Caco-2 (cell line): ENCODE measurements at regions not wholly inside any gene's neighbourhood (a gene's known extent, or its start where the extent isn't known, plus 50 kb on each side); places are given as distances from the start of the nearest gene placed in this dataset.

ENCODE experiments used
- BruUV-seq: library from RNA; stranded (reverse); fragments of 400-500 nt; replicated peaks from 2 replicates; lab custom pipeline; 2021; lab: Mats Ljungman, UMichigan
- CTCF ChIA-PET: fragments of 300-600 bp; sonication (Branson Sonifier 250); formaldehyde crosslinking; loops from one replicate; lab custom pipeline; 2022; ENCODE audit warnings: antibody characterized with exemption; lab: Charles Lee
- POLR2A ChIA-PET: fragments of 300-600 bp; sonication (Branson Sonifier 250); formaldehyde crosslinking; loops from one replicate; lab custom pipeline; 2022; ENCODE audit warnings: antibody characterized with exemption; lab: Charles Lee
- DNase-seq, 2 experiments: peaks; one replicate each; pipeline versions ENCODE4 v3.0.0 to v3.0.0-alpha.2; 2020 to 2022
- H3K27me3 ChIP-seq: replicated peaks from 2 replicates; pipeline ENCODE4 v1.6.0; 2011; ENCODE audit warnings: low read length; ENCODE audit not compliant: control insufficient read depth, insufficient read depth
- H3K36me3 ChIP-seq: 2 replicates; pipeline ENCODE4 v1.5.1; 2011; ENCODE audit warnings: low read length; ENCODE audit not compliant: control insufficient read depth, insufficient read depth
- H3K4me1 ChIP-seq: fragments of 250-450 bp; sonication (Bioruptor Pico); 2 replicates; pipeline ENCODE4 v1.5.1; 2020; ENCODE audit warnings: mild to moderate bottlenecking
- H3K4me3 ChIP-seq: 2 replicates; pipeline ENCODE4 v1.5.1; 2011; ENCODE audit warnings: low read depth, mild to moderate bottlenecking, control low read depth, low read length
- H3K9me3 ChIP-seq: fragments of 250-450 bp; sonication (Bioruptor Pico); 2 replicates; pipeline ENCODE4 v1.5.1; 2020; ENCODE audit warnings: mild to moderate bottlenecking, moderate library complexity
- H3K27ac Mint-ChIP-seq: one replicate; pipeline ENCODE4 v1.8.0; 2022; ENCODE audit warnings: mixed read lengths; ENCODE audit not compliant: unreplicated experiment
- H3K27me3 Mint-ChIP-seq: one replicate; pipeline ENCODE4 v1.8.0; 2022; ENCODE audit warnings: mixed read lengths; ENCODE audit not compliant: insufficient read depth, unreplicated experiment
- H3K36me3 Mint-ChIP-seq: one replicate; pipeline ENCODE4 v1.8.0; 2022; ENCODE audit warnings: mild to moderate bottlenecking, mixed read lengths; ENCODE audit not compliant: insufficient read depth, unreplicated experiment
- H3K4me1 Mint-ChIP-seq: one replicate; pipeline ENCODE4 v1.8.0; 2022; ENCODE audit warnings: low read depth, mixed read lengths; ENCODE audit not compliant: unreplicated experiment
- H3K4me3 Mint-ChIP-seq: one replicate; pipeline ENCODE4 v1.8.0; 2022; ENCODE audit warnings: mild to moderate bottlenecking, moderate library complexity, mixed read lengths; ENCODE audit not compliant: unreplicated experiment
- H3K9me3 Mint-ChIP-seq: one replicate; pipeline ENCODE4 v1.8.0; 2022; ENCODE audit warnings: mixed read lengths; ENCODE audit not compliant: unreplicated experiment
- CTCF ChIP-seq, 2 experiments: fragments of 200-600 bp in 1 of 2; IDR thresholded peaks; 1 replicate in 1 of 2; 2 replicates in 1 of 2; pipeline versions ENCODE4 v1.5.1 to v1.8.0; 2011 to 2022; ENCODE audit warnings: antibody characterized with exemption in 1 of 2, control low read depth in 1 of 2, inconsistent platforms in 1 of 2, low read depth in 1 of 2, low read length in 1 of 2, mild to moderate bottlenecking in 1 of 2, moderate library complexity in 1 of 2; ENCODE audit not compliant: insufficient read depth in 1 of 2, severe bottlenecking in 1 of 2, unreplicated experiment in 1 of 2
- intact Hi-C: fragments of 100-400 bp; cut with micrococcal nuclease; formaldehyde crosslinking; loops from one replicate; pipeline ENCODE4 v1.10.0; 2022; ENCODE audit not compliant: unreplicated experiment

DNA sequence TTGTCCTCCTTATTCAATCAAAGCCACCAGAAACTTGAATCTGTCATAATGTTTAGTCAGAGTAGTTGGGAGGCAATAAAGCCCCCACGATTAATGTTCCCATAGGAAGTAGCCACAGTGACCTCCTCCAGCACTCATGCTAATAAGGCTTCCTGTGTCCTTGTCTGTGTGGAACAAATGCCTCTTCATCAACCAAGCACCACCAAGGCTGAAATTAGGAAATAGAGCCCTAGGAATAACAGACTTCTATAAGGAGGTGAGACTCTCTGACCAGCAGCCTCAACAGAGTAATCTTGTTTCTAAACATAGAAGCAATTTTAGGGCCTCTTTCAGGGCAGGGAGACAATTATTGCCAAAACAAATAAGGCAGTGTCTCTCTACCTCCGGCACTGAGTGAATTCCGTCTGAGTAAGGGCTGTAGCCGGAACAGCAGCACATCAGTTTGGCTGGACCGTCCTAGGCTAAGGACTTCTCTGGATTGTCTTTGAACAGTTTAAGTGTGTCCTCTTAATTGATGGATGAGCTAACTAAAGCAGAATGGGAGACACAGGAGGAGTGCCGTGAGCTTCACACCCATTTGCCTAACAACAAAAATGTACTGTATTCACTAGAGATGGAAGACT, 329.2 kb upstream of the HAND2 start:
- no peak overlapping the region for H3K4me3 ChIP-seq
- Mint-ChIP-seq H3K4me3 (no peak overlapping the region), H3K4me1 (no peaks in the 10 kb centered on the region), H3K9me3 (peaks cover 14% of the 10 kb centered on the region), H3K36me3 (no peaks in the 10 kb centered on the region), H3K27me3 (peaks cover 10% of the 10 kb centered on the region), H3K27ac (no peak overlapping the region)
- intact Hi-C loops, result loop anchor here (10.0 kb wide), 1 partner anchor 296 kb away; no protein-coding TSS in a partner anchor
- no TSS peak for BruUV-seq
- ChIA-PET POLR2A (no interaction called here), CTCF (no interaction called here)
- no peaks in the 10 kb centered on the region for H3K4me1 ChIP-seq
- H3K36me3 ChIP-seq, result no peaks in the 10 kb centered on the region
- no peaks in the 10 kb centered on the region for H3K9me3 ChIP-seq
- no peaks in the 10 kb centered on the region for H3K27me3 ChIP-seq
- DNase-seq, result no peak
- no peak for TF ChIP-seq CTCF (IDR thresholded peaks at IDR 0.05; ENCODE audit: insufficient read depth in 1 of 2, low read depth in 1 of 2, low read length in 1 of 2, severe bottlenecking in 1 of 2, unreplicated experiment in 1 of 2)

- peaks cover 14% of the 10 kb centered on the region for H3K9me3 Mint-ChIP-seq
- no peak for DNase-seq
- TF ChIP-seq CTCF (IDR thresholded peaks at IDR 0.05; ENCODE audit: insufficient read depth in 1 of 2, low read depth in 1 of 2, low read length in 1 of 2, severe bottlenecking in 1 of 2, unreplicated experiment in 1 of 2), result no peak
- H3K4me1 Mint-ChIP-seq, result no peaks in the 10 kb centered on the region
- no peak overlapping the region for H3K27ac Mint-ChIP-seq
- ChIA-PET POLR2A (no interaction called here), CTCF (no interaction called here)
- H3K4me1 ChIP-seq, result no peaks in the 10 kb centered on the region
- H3K27me3 Mint-ChIP-seq, result peaks cover 10% of the 10 kb centered on the region
- no peaks in the 10 kb centered on the region for H3K36me3 ChIP-seq
- H3K4me3 ChIP-seq, result no peak overlapping the region
- no peaks in the 10 kb centered on the region for H3K36me3 Mint-ChIP-seq
- H3K4me3 Mint-ChIP-seq, result no peak overlapping the region
- H3K27me3 ChIP-seq, result no peaks in the 10 kb centered on the region
- BruUV-seq, result no TSS peak
- no peaks in the 10 kb centered on the region for H3K9me3 ChIP-seq
- intact Hi-C loops, result loop anchor here (10.0 kb wide), 1 partner anchor 296 kb away; no protein-coding TSS in a partner anchor
Observed at GRCh38 chr4:173858471-173858870, 328.4 kb upstream of the HAND2 start.

DNA sequence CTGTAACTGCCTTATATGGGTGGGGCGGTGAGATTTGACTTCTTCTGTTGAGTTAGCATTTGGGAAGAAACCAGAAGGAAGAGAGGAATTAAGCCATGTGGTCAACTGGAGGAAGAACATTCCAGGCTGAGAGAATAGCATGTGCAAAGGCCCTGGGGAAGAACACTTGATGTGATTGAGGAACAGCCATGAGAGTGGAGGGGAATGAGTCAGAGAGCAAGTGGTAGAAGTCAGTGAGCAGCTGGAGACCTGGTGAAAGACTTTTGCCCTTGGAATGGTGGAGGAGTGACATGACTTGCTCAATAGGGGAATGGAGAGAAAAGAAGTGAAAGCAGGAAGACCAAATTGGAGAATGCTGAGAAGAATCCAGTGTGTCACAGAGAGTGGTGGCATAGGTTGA, 327.8 kb upstream of the HAND2 start:
- Mint-ChIP-seq H3K4me3 (no peak overlapping the region), H3K27me3 (peaks cover 10% of the 10 kb centered on the region), H3K9me3 (peaks cover 14% of the 10 kb centered on the region), H3K36me3 (no peaks in the 10 kb centered on the region), H3K27ac (no peak overlapping the region), H3K4me1 (no peaks in the 10 kb centered on the region)
- TF ChIP-seq CTCF (IDR thresholded peaks at IDR 0.05; ENCODE audit: insufficient read depth in 1 of 2, low read depth in 1 of 2, low read length in 1 of 2, severe bottlenecking in 1 of 2, unreplicated experiment in 1 of 2), result no peak
- intact Hi-C loops, result loop anchor here (10.0 kb wide), 1 partner anchor 297 kb away; no protein-coding TSS in a partner anchor
- no peaks in the 10 kb centered on the region for H3K9me3 ChIP-seq
- POLR2A ChIA-PET, result no interaction called here
- CTCF ChIA-PET, result no interaction called here
- no peak overlapping the region for H3K4me3 ChIP-seq
- no peaks in the 10 kb centered on the region for H3K27me3 ChIP-seq
- no TSS peak for BruUV-seq
- H3K36me3 ChIP-seq, result no peaks in the 10 kb centered on the region
- H3K4me1 ChIP-seq, result no peaks in the 10 kb centered on the region
- DNase-seq, result no peak
